Sigmoid colon (tissue), 6 donors: ENCODE measurements at regions not wholly inside any gene's neighbourhood (a gene's known extent, or its start where the extent isn't known, plus 50 kb on each side); places are given as distances from the start of the nearest gene placed in this dataset.
A peak's percentile ranks its signal among the peaks of the same experiment; 100 is the strongest.

Experiments used
- DNase-seq: peaks from one replicate; pipeline ENCODE4 v3.0.0-alpha.2; 2019
- H3K27ac ChIP-seq, 4 donors: fragments of 200-600 bp; sonication (generic); one replicate each; pipeline ENCODE4 v1.5.1; 2016 to 2019; ENCODE audit warnings: mild to moderate bottlenecking in 1 of 4
- H3K27me3 ChIP-seq, 3 donors: fragments of 200-600 bp; sonication (generic); one replicate each; pipeline ENCODE4 v1.5.1; 2019; ENCODE audit warnings: mild to moderate bottlenecking in 1 of 3
- H3K36me3 ChIP-seq, 4 donors: fragments of 200-600 bp; sonication (generic); one replicate each; pipeline ENCODE4 v1.5.1; 2016 to 2019
- H3K4me1 ChIP-seq, 4 donors: fragments of 200-600 bp; sonication (generic); one replicate each; pipeline ENCODE4 v1.5.1; 2017 to 2019
- H3K4me3 ChIP-seq, 4 donors: fragments of 200-600 bp; sonication (generic); one replicate each; pipeline ENCODE4 v1.5.1; 2017 to 2019; ENCODE audit warnings: mild to moderate bottlenecking in 2 of 4, moderate library complexity in 1 of 4
- H3K9me3 ChIP-seq, 4 donors: fragments of 200-600 bp in 3 of 4; sonication (generic) in 3 of 4; one replicate each; pipeline versions ENCODE4 v1.5.1 to v1.6.1; 2013 to 2019
- CTCF ChIP-seq, 4 experiments: fragments of 450-650 bp in 3 of 4; fragments of 200-600 bp in 1 of 4; IDR thresholded peaks; one replicate each; pipeline ENCODE4 v1.5.1; 2016 to 2019; ENCODE audit warnings: antibody characterized with exemption in 4 of 4, mild to moderate bottlenecking in 3 of 4, moderate library complexity in 2 of 4
- EP300 ChIP-seq, 4 donors: sonication (generic); formaldehyde crosslinking; IDR thresholded peaks; one replicate each; pipeline ENCODE4 v1.6.1; 2017; ENCODE audit warnings: antibody characterized with exemption in 4 of 4
- POLR2A ChIP-seq, 2 donors: fragments of 450-650 bp; IDR thresholded peaks; one replicate each; pipeline ENCODE4 v1.6.1; 2016; ENCODE audit warnings: antibody characterized with exemption in 2 of 2, mild to moderate bottlenecking in 2 of 2, moderate library complexity in 2 of 2
- POLR2AphosphoS5 ChIP-seq, 4 donors: sonication (generic); formaldehyde crosslinking; IDR thresholded peaks; one replicate each; pipeline ENCODE4 v1.6.1; 2017; ENCODE audit warnings: antibody characterized with exemption in 4 of 4
- WGBS, 2 donors: extraction: QIAGEN DNeasy Blood & Tissue Kit; methylation state at CpG; one replicate each; pipeline ENCODE4 v1.1.7; 2013; 5-methylcytosine and 5-hydroxymethylcytosine counted together
- intact Hi-C: fragments of 100-400 bp; cut with DNase I; formaldehyde crosslinking; loops from one replicate; pipeline ENCODE4 v1.15.1; 2023
- donor health status: healthy with polysubstance abuse.
- donor health status: healthy.

- Histone ChIP-seq H3K9me3 (no peaks in the 10 kb centered on the region), H3K4me1 (no peaks in the 10 kb centered on the region), H3K36me3 (no peaks in the 10 kb centered on the region), H3K4me3 (no peak overlapping the region), H3K27ac (no peak overlapping the region), H3K27me3 (no peaks in the 10 kb centered on the region)
- TF ChIP-seq POLR2AphosphoS5 (IDR thresholded peaks at IDR 0.05), result no peak
- TF ChIP-seq POLR2A (IDR thresholded peaks at IDR 0.05), result no peak
- TF ChIP-seq EP300 (IDR thresholded peaks at IDR 0.05), result no peak
- TF ChIP-seq CTCF (IDR thresholded peaks at IDR 0.05), result no peak
- no peak for DNase-seq
- intact Hi-C loops, result no loop called here
- 66 to 72% methylated on average over 2 of the region's 2 CpGs for WGBS, 2 donors
These were observed 311.0 kb downstream of the HLX start for GRCh38 chr1:221190249-221190648.

GRCh38 chr1:221192055-221192454 lies 312.8 kb downstream of the HLX start:
- Histone ChIP-seq H3K27ac (no peak overlapping the region), H3K4me3 (no peak overlapping the region), H3K4me1 (no peaks in the 10 kb centered on the region), H3K9me3 (no peaks in the 10 kb centered on the region), H3K27me3 (no peaks in the 10 kb centered on the region), H3K36me3 (no peaks in the 10 kb centered on the region)
- intact Hi-C loops, result no loop called here
- no peak for DNase-seq
- WGBS, 2 donors, result 59 to 81% methylated on average over 1 of the region's 1 CpG
- TF ChIP-seq POLR2A (IDR thresholded peaks at IDR 0.05), result no peak
- TF ChIP-seq CTCF (IDR thresholded peaks at IDR 0.05), result no peak
- no peak for TF ChIP-seq EP300 (IDR thresholded peaks at IDR 0.05)
- TF ChIP-seq POLR2AphosphoS5 (IDR thresholded peaks at IDR 0.05), result no peak

GRCh38 chr1:221200464-221200863 lies 321.2 kb downstream of the HLX start:
- no peak for DNase-seq
- intact Hi-C loops, result loop anchor here (5.0 kb wide), 3 partner anchors 168 to 388 kb away; no protein-coding TSS in a partner anchor
- TF ChIP-seq POLR2A (IDR thresholded peaks at IDR 0.05), result no peak
- no peak for TF ChIP-seq POLR2AphosphoS5 (IDR thresholded peaks at IDR 0.05)
- TF ChIP-seq EP300 (IDR thresholded peaks at IDR 0.05), result no peak
- no peak for TF ChIP-seq CTCF (IDR thresholded peaks at IDR 0.05)
- H3K4me1 ChIP-seq, result peaks cover 0 to 23% (median 13%) of the 10 kb centered on the region in 4 donors
- H3K4me3 ChIP-seq, result no peak overlapping the region
- no peaks in the 10 kb centered on the region for H3K27me3 ChIP-seq
- H3K9me3 ChIP-seq, result no peaks in the 10 kb centered on the region
- H3K36me3 ChIP-seq, result no peaks in the 10 kb centered on the region
- no peak overlapping the region for H3K27ac ChIP-seq

- intact Hi-C loops, result loop anchor here (2.0 to 5.0 kb wide), 4 partner anchors 169 to 389 kb away; no protein-coding TSS in a partner anchor
- no peaks in the 10 kb centered on the region for H3K36me3 ChIP-seq
- peaks cover 0 to 30% (median 14%) of the 10 kb centered on the region in 4 donors for H3K4me1 ChIP-seq
- H3K9me3 ChIP-seq, result no peaks in the 10 kb centered on the region
- no peak for TF ChIP-seq POLR2A (IDR thresholded peaks at IDR 0.05)
- no peak for TF ChIP-seq POLR2AphosphoS5 (IDR thresholded peaks at IDR 0.05)
- H3K27me3 ChIP-seq, result no peaks in the 10 kb centered on the region
- no peak overlapping the region for H3K4me3 ChIP-seq
- H3K27ac ChIP-seq, result no peak overlapping the region
- no peak for DNase-seq
These were observed 322.5 kb downstream of the HLX start for GRCh38 chr1:221201773-221202172.

- DNase-seq, result peak; percentile 88
- WGBS, 2 donors, result 26 to 27% methylated on average over 3 of the region's 3 CpGs
These were observed 324.2 kb downstream of the HLX start for GRCh38 chr1:221203224-221204054.

More at GRCh38 chr1:221203224-221204054, 324.2 kb downstream of the HLX start:
- Histone ChIP-seq H3K4me1 (peaks cover 0 to 30% (median 14%) of the 10 kb centered on the region in 4 donors), H3K9me3 (no peaks in the 10 kb centered on the region), H3K4me3 (no peak overlapping the region), H3K36me3 (no peaks in the 10 kb centered on the region), H3K27ac (peak overlapping the region; percentile 54 to 70 (median 62)), H3K27me3 (no peaks in the 10 kb centered on the region)
- intact Hi-C loops, result loop anchor here (2.0 to 5.0 kb wide), 4 partner anchors 171 to 391 kb away; no protein-coding TSS in a partner anchor
- TF ChIP-seq EP300 (IDR thresholded peaks at IDR 0.05) (no peak), POLR2A (IDR thresholded peaks at IDR 0.05) (no peak), POLR2AphosphoS5 (IDR thresholded peaks at IDR 0.05) (peak in 2 of 4 donors; percentile 13 to 21), CTCF (IDR thresholded peaks at IDR 0.05) (peak; percentile 46 to 88 (median 72))
